Keratinocyte (primary cell): ENCODE measurements at regions not wholly inside any gene's neighbourhood (a gene's known extent, or its start where the extent isn't known, plus 50 kb on each side); places are given as distances from the start of the nearest gene placed in this dataset.

ENCODE experiments used
- EZH2 ChIP-seq: IDR thresholded peaks from one replicate; pipeline ENCODE4 v1.6.1; 2012; ENCODE audit warnings: inconsistent platforms, mild to moderate bottlenecking, low read length, moderate library complexity
- TF ChIP-seq, protein P1 (sequence below), 3 experiments: IDR thresholded peaks in 1 of 3; conservative IDR thresholded peaks in 1 of 3; optimal IDR thresholded peaks in 1 of 3; 2 replicates in 2 of 3; 3 replicates in 1 of 3; pipeline versions ENCODE3 to v1.5.1; 2011; ENCODE audit warnings: low read length in 3 of 3, mild to moderate bottlenecking in 3 of 3, moderate library complexity in 2 of 3, control low read depth in 1 of 3, inconsistent platforms in 1 of 3; ENCODE audit not compliant: insufficient read depth in 2 of 3; ENCODE audit errors: extremely low read depth in 1 of 3

DNA sequence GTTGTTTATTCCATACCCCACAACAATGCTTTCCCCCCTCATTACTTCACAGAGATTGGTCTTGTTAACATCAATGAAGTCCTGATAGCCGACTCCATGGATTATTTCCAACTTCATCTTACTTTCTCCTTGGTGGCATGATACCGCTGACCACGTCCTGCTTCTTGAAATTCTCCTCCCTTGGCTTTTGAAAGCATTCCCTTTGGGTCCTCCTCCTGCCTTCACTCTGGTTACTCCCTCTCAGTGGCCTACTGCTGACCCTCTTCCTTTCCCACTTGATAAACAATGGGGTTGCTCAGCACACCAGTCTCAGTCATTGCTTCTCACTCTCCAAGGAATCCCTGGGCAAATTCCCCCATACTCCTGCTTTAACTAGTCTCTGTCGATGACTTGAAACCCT lies 283.9 kb downstream of the SEC61B start:
- no peak for TF ChIP-seq EZH2
- TF ChIP-seq, protein P1, sequence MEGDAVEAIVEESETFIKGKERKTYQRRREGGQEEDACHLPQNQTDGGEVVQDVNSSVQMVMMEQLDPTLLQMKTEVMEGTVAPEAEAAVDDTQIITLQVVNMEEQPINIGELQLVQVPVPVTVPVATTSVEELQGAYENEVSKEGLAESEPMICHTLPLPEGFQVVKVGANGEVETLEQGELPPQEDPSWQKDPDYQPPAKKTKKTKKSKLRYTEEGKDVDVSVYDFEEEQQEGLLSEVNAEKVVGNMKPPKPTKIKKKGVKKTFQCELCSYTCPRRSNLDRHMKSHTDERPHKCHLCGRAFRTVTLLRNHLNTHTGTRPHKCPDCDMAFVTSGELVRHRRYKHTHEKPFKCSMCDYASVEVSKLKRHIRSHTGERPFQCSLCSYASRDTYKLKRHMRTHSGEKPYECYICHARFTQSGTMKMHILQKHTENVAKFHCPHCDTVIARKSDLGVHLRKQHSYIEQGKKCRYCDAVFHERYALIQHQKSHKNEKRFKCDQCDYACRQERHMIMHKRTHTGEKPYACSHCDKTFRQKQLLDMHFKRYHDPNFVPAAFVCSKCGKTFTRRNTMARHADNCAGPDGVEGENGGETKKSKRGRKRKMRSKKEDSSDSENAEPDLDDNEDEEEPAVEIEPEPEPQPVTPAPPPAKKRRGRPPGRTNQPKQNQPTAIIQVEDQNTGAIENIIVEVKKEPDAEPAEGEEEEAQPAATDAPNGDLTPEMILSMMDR (optimal IDR thresholded peaks at IDR 0.05 in 1 of 3, IDR thresholded peaks at IDR 0.05 in 1 of 3, conservative IDR thresholded peaks at IDR 0.05 in 1 of 3; ENCODE audit: extremely low read depth in 1 of 3, insufficient read depth in 2 of 3, low read length in 3 of 3): no peak
